ENCODE measurements at regions not wholly inside any gene's neighbourhood (a gene's known extent, or its start where the extent isn't known, plus 50 kb on each side); places are given as distances from the start of the nearest gene placed in this dataset.

DNA sequence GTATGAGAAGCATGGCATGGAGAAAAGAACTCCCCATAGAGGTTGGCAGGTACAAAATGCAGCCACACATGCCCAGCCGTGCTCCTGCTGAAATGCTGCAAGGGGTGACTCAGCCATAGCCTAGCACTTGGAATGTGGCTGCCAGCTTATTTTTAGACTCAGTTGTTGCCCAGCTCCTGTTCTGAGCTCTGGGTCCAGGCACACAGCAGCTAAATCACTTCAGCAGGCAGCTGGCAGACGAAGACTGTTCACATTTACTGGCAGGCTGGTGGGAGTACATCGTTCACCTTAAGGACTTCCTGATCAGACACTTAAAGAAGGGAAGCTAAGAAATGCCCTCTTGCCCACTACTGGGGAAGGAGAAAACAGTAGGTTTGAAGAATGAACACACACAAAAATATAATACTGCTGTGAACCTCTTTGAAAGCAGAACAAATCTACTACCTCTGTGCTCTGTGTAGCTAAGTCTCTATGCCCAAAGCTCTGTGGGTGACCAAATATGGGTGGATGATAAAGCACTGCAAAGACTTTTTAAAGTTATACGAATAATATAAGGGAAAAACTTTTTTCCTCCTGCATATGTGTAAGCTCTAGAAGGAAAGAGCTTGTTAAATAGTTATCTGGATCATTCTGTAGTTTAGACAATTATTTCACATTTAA lies 146.1 kb downstream of the LNPK start:
- Histone ChIP-seq H3K27ac (ENCODE audit: low read depth in 2 of 2, low read length in 2 of 2) (no peak overlapping the region), H3K9ac (ENCODE audit: low read length in 3 of 3) (no peak overlapping the region)
- no peak for DNase-seq

DNA sequence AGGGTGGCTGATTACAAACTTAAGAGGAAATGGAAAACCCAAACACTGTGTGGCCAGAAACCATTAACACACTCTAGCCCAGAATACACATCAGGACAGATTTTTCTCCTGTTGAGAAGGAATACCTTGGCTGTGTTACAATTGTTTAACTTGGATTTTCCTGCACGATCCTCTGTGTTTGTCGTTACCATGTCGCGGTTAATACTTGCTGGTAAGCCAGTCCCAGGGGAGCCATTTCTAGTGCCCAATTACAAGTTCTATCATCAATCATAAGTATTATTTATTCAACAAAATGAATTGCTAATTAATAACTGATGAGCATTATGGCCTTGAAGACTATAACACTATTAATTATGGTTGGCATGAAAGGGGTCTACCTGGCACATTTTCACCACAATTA lies 146.8 kb downstream of the LNPK start:
- H3K4me3 ChIP-seq (ENCODE audit: low read length in 3 of 3), result no peak overlapping the region
- H3K9me3 ChIP-seq (ENCODE audit: control insufficient read depth in 2 of 3, insufficient read depth in 1 of 3, low read length in 3 of 3), result no peaks in the 10 kb centered on the region
- H3K4me1 ChIP-seq (ENCODE audit: control insufficient read depth in 2 of 3, insufficient read depth in 2 of 3, low read depth in 1 of 3, low read length in 3 of 3), result peaks cover 0 to 2% (median 0%) of the 10 kb centered on the region in 3 donors
- H3K27ac ChIP-seq (ENCODE audit: low read depth in 2 of 2, low read length in 2 of 2), result no peak overlapping the region
- H3K36me3 ChIP-seq (ENCODE audit: control insufficient read depth in 2 of 3, insufficient read depth in 3 of 3, low read length in 3 of 3), result no peaks in the 10 kb centered on the region
- FAIRE-seq, result no peak
- no peaks in the 10 kb centered on the region for H3K27me3 ChIP-seq (ENCODE audit: control insufficient read depth, insufficient read depth, low read length)
- TF ChIP-seq CTCF (IDR thresholded peaks at IDR 0.05; ENCODE audit: borderline replicate concordance, extremely low read depth, insufficient read depth), result no peak
- intact Hi-C loops (cut with DNase I), result no loop called here
- H3K9ac ChIP-seq (ENCODE audit: low read length in 3 of 3), result no peak overlapping the region
- no peak for DNase-seq

More for the DNA sequence above, 146.1 kb downstream of the LNPK start:
- Histone ChIP-seq H3K4me3 (ENCODE audit: low read length in 3 of 3) (no peak overlapping the region), H3K36me3 (ENCODE audit: control insufficient read depth in 2 of 3, insufficient read depth in 3 of 3, low read length in 3 of 3) (no peaks in the 10 kb centered on the region), H3K9me3 (ENCODE audit: control insufficient read depth in 2 of 3, insufficient read depth in 1 of 3, low read length in 3 of 3) (no peaks in the 10 kb centered on the region), H3K27me3 (ENCODE audit: control insufficient read depth, insufficient read depth, low read length) (no peaks in the 10 kb centered on the region), H3K4me1 (ENCODE audit: control insufficient read depth in 2 of 3, insufficient read depth in 2 of 3, low read depth in 1 of 3, low read length in 3 of 3) (peaks cover 0 to 2% (median 0%) of the 10 kb centered on the region in 3 donors)
- intact Hi-C loops (cut with DNase I), result no loop called here
- no peak for TF ChIP-seq CTCF (IDR thresholded peaks at IDR 0.05; ENCODE audit: borderline replicate concordance, extremely low read depth, insufficient read depth)
- FAIRE-seq, result no peak

DNA sequence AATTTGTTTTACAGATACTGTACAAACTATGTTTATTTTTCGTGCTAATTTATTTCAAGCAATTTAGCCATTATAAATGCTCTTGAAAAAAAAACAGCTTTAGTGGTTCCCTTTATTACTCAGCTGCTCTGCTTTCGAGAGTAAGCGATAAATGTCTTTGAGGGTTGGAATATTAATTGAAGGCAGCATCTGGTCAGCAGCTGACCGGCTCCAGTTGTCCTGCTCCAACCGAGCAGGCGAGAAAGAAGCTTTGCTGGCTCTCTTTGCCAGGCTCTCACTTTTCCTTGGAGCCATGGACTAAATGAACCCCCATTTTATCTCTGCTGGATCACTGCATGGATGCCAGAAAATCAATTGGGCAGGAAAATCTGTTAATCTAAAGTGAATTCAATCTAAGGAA lies 147.4 kb downstream of the LNPK start:
- peaks cover 0 to 2% (median 0%) of the 10 kb centered on the region in 3 donors for H3K4me1 ChIP-seq (ENCODE audit: control insufficient read depth in 2 of 3, insufficient read depth in 2 of 3, low read depth in 1 of 3, low read length in 3 of 3)
- no peaks in the 10 kb centered on the region for H3K9me3 ChIP-seq (ENCODE audit: control insufficient read depth in 2 of 3, insufficient read depth in 1 of 3, low read length in 3 of 3)
- no peaks in the 10 kb centered on the region for H3K36me3 ChIP-seq (ENCODE audit: control insufficient read depth in 2 of 3, insufficient read depth in 3 of 3, low read length in 3 of 3)
- H3K27ac ChIP-seq (ENCODE audit: low read depth in 2 of 2, low read length in 2 of 2), result no peak overlapping the region
- intact Hi-C loops (cut with DNase I), result no loop called here
- no peak for FAIRE-seq
- H3K9ac ChIP-seq (ENCODE audit: low read length in 3 of 3), result no peak overlapping the region
- no peak for TF ChIP-seq CTCF (IDR thresholded peaks at IDR 0.05; ENCODE audit: borderline replicate concordance, extremely low read depth, insufficient read depth)
- no peak overlapping the region for H3K4me3 ChIP-seq (ENCODE audit: low read length in 3 of 3)
- no peaks in the 10 kb centered on the region for H3K27me3 ChIP-seq (ENCODE audit: control insufficient read depth, insufficient read depth, low read length)
- peak in 2 of 5 donors; percentile 43 to 81 for DNase-seq

DNA sequence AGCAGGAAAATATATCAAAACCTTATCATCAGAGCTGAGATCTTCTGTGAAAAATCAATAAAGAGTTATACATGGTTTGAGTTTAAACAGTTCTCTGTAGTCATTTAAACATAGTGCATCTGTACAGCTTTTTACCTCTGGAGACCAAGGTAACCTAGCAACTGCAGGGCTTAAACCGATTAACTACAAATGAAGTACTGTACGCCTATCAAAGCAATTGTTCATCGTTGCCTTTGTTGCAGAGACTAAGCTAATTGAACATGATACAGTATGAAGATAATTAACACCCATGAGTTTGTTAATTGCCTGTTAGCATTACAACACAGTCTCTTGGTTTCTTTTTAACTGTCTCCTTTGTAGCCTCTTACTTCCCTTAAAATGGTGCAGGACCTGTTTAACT lies 147.9 kb downstream of the LNPK start:
- no peak overlapping the region for H3K27ac ChIP-seq (ENCODE audit: low read depth in 2 of 2, low read length in 2 of 2)
- no peak for FAIRE-seq
- H3K9me3 ChIP-seq (ENCODE audit: control insufficient read depth in 2 of 3, insufficient read depth in 1 of 3, low read length in 3 of 3), result no peaks in the 10 kb centered on the region
- peaks cover 0 to 2% (median 0%) of the 10 kb centered on the region in 3 donors for H3K4me1 ChIP-seq (ENCODE audit: control insufficient read depth in 2 of 3, insufficient read depth in 2 of 3, low read depth in 1 of 3, low read length in 3 of 3)
- H3K9ac ChIP-seq (ENCODE audit: low read length in 3 of 3), result no peak overlapping the region
- H3K27me3 ChIP-seq (ENCODE audit: control insufficient read depth, insufficient read depth, low read length), result no peaks in the 10 kb centered on the region
- intact Hi-C loops (cut with DNase I), result no loop called here
- H3K4me3 ChIP-seq (ENCODE audit: low read length in 3 of 3), result no peak overlapping the region
- no peak for TF ChIP-seq CTCF (IDR thresholded peaks at IDR 0.05; ENCODE audit: borderline replicate concordance, extremely low read depth, insufficient read depth)
- no peaks in the 10 kb centered on the region for H3K36me3 ChIP-seq (ENCODE audit: control insufficient read depth in 2 of 3, insufficient read depth in 3 of 3, low read length in 3 of 3)
- no peak for DNase-seq

Data from kidney (tissue), 13 donors.